VCaP (cell line): ENCODE measurements at regions not wholly inside any gene's neighbourhood (a gene's known extent, or its start where the extent isn't known, plus 50 kb on each side); places are given as distances from the start of the nearest gene placed in this dataset.

Experiments
- H3K27ac ChIP-seq: fragments of 450-650 bp; 2 replicates; pipeline ENCODE4 v1.5.1; 2017
- CTCF ChIP-seq: fragments of 450-650 bp; conservative IDR thresholded peaks from 2 replicates; pipeline ENCODE4 v1.5.1; 2017; ENCODE audit warnings: mild to moderate bottlenecking, moderate library complexity

GRCh38 chr9:14466429-14466818 lies 152.5 kb upstream of the NFIB start:
- no peak for TF ChIP-seq CTCF

GRCh38 chr9:14462950-14463349 lies 149.0 kb upstream of the NFIB start:
- TF ChIP-seq CTCF = no peak
- H3K27ac ChIP-seq = no peak overlapping the region

More at GRCh38 chr9:14466429-14466818, 152.5 kb upstream of the NFIB start:
- H3K27ac ChIP-seq = peak overlapping the region; percentile 89

GRCh38 chr9:14455243-14455642 lies 141.3 kb upstream of the NFIB start:
- H3K27ac ChIP-seq = no peak overlapping the region
- TF ChIP-seq CTCF = no peak

- H3K27ac ChIP-seq = peak overlapping the region; percentile 82
- no peak for TF ChIP-seq CTCF
These were observed 139.3 kb upstream of the NFIB start for GRCh38 chr9:14453286-14453685.

- H3K27ac ChIP-seq = peak overlapping the region; percentile 82
- TF ChIP-seq CTCF = no peak
These were observed 138.6 kb upstream of the NFIB start for GRCh38 chr9:14452539-14452938.

- H3K27ac ChIP-seq = peak overlapping the region; percentile 82
- no peak for TF ChIP-seq CTCF
These were observed 138.0 kb upstream of the NFIB start for GRCh38 chr9:14451949-14452348.

- TF ChIP-seq CTCF = no peak
- H3K27ac ChIP-seq = no peak overlapping the region
These were observed 133.2 kb upstream of the NFIB start for GRCh38 chr9:14447103-14447502.

GRCh38 chr9:14445946-14446345 lies 132.0 kb upstream of the NFIB start:
- TF ChIP-seq CTCF = no peak
- peak overlapping the region; percentile 62 for H3K27ac ChIP-seq
